K562 (cell line): ENCODE measurements at regions not wholly inside any gene's neighbourhood (a gene's known extent, or its start where the extent isn't known, plus 50 kb on each side); places are given as distances from the start of the nearest gene placed in this dataset.
A peak's percentile ranks its signal among the peaks of the same experiment; 100 is the strongest.

ENCODE experiments used
- ATAC-seq: fragments of 200-7000 bp; cut with Tn5 transposase; 3 replicates; pipeline ENCODE4 v1.9.1; 2020; ENCODE audit warnings: moderate library complexity
- BruUV-seq: library from RNA; stranded (reverse); fragments of 400-500 nt; replicated peaks from 2 replicates; lab custom pipeline; 2021; lab: Mats Ljungman, UMichigan
- CTCF ChIA-PET: fragments of 300-600 bp; formaldehyde crosslinking; extraction: SDS; loops from one replicate; lab custom pipeline; 2021; ENCODE audit warnings: low intra/inter-chr PET ratio; lab: Yijun Ruan, JAX
- POLR2A ChIA-PET: fragments of 300-600, 350-650 bp; sonication (Branson Sonifier 250); formaldehyde crosslinking; extraction: SDS; loops from one replicate; lab custom pipeline; 2021; ENCODE audit warnings: antibody characterized with exemption, inconsistent platforms; lab: Yijun Ruan, JAX
- DNase-seq, 4 experiments: peaks; one replicate each; pipeline versions ENCODE4 v3.0.0 to v3.0.0-alpha.2; 2011 to 2018; ENCODE audit warnings: low spot score in 3 of 4, mixed read lengths in 3 of 4; ENCODE audit errors: extremely low read depth in 1 of 4
- FAIRE-seq: peaks from 2 replicates; lab custom pipeline; 2011; peaks lifted over from hg19 to GRCh38; lab: Jason Lieb, UNC
- H2AFZ ChIP-seq: 2 replicates; pipeline ENCODE4 v1.6.0; 2011; ENCODE audit warnings: low read depth, low read length, control low read depth, inconsistent platforms
- H3K27ac ChIP-seq: fragments of 200-600 bp; 3 replicates; pipeline ENCODE4 v1.8.0; 2011; ENCODE audit warnings: low read depth, mild to moderate bottlenecking, control low read depth, inconsistent platforms, low read length, moderate library complexity, mixed read lengths; ENCODE audit errors: extremely low read depth
- H3K27me3 ChIP-seq, 2 experiments: fragments of 300-600 bp in 1 of 2; 2 replicates in 1 of 2; 3 replicates in 1 of 2; pipeline versions ENCODE4 v1.6.0 to v1.8.0; 2011; ENCODE audit warnings: inconsistent platforms in 2 of 2, low read length in 2 of 2, mild to moderate bottlenecking in 1 of 2, mixed read lengths in 1 of 2, moderate library complexity in 1 of 2; ENCODE audit not compliant: control insufficient read depth in 2 of 2, insufficient read depth in 2 of 2
- H3K36me3 ChIP-seq: fragments of 300-600 bp; 3 replicates; pipeline ENCODE4 v1.8.0; 2011; ENCODE audit warnings: mild to moderate bottlenecking, low read length, inconsistent platforms; ENCODE audit not compliant: control insufficient read depth, insufficient read depth
- H3K4me1 ChIP-seq, 2 experiments: fragments of 200-600 bp in 1 of 2; replicated peaks in 1 of 2; 2 replicates in 1 of 2; 3 replicates in 1 of 2; pipeline versions ENCODE4 v1.5.1 to v1.8.0; 2011; ENCODE audit warnings: inconsistent platforms in 2 of 2, low read length in 2 of 2, mild to moderate bottlenecking in 1 of 2, mixed read lengths in 1 of 2, moderate library complexity in 1 of 2; ENCODE audit not compliant: control insufficient read depth in 2 of 2, insufficient read depth in 2 of 2
- H3K4me2 ChIP-seq: 2 replicates; pipeline ENCODE4 v1.6.1; 2011; ENCODE audit warnings: low read length, control low read depth, inconsistent platforms, mixed read lengths; ENCODE audit not compliant: insufficient read depth
- H3K4me3 ChIP-seq: fragments of 200-600 bp; sonication (generic), shearing (Covaris generic); 2 replicates; pipeline ENCODE4 v1.5.1; 2016; ENCODE audit warnings: control low read depth, inconsistent platforms
- H3K79me2 ChIP-seq: fragments of 200-600 bp; 3 replicates; pipeline ENCODE4 v1.8.0; 2011; ENCODE audit warnings: low read length, inconsistent platforms; ENCODE audit not compliant: control insufficient read depth, insufficient read depth
- H3K9ac ChIP-seq, 2 experiments: 2 replicates each; pipeline versions ENCODE4 v1.6.0 to v1.6.1; 2011; ENCODE audit warnings: low read depth in 2 of 2, low read length in 2 of 2, control low read depth in 1 of 2, inconsistent platforms in 1 of 2, mild to moderate bottlenecking in 1 of 2, mixed read lengths in 1 of 2; ENCODE audit not compliant: insufficient read depth in 1 of 2
- H3K9me1 ChIP-seq: one replicate; pipeline ENCODE4 v1.6.0; 2011; ENCODE audit warnings: inconsistent platforms, mild to moderate bottlenecking, low read length, moderate library complexity; ENCODE audit not compliant: control insufficient read depth, insufficient read depth
- H3K9me3 ChIP-seq: replicated peaks from 2 replicates; pipeline ENCODE4 v1.5.1; 2011; ENCODE audit warnings: low read depth, low read length, inconsistent platforms; ENCODE audit not compliant: control insufficient read depth, insufficient read depth
- H4K20me1 ChIP-seq: replicated peaks from 2 replicates; pipeline ENCODE4 v1.6.1; 2011; ENCODE audit warnings: low read length, inconsistent platforms, mixed read lengths; ENCODE audit not compliant: control insufficient read depth, insufficient read depth
- CBFB ChIP-seq: sonication (generic); formaldehyde crosslinking; IDR thresholded peaks from 2 replicates; pipeline ENCODE4 v1.4.0; 2020; ENCODE audit warnings: mild to moderate bottlenecking, missing genetic modification reagents
- CREM ChIP-seq: IDR thresholded peaks from 2 replicates; pipeline ENCODE4 v1.6.1; 2014; ENCODE audit warnings: antibody characterized with exemption, low read depth
- CXXC5 ChIP-seq: fragments of 250-450 bp; sonication (Bioruptor Pico); IDR thresholded peaks from 2 replicates; pipeline ENCODE4 v1.8.0; 2022; ENCODE audit warnings: inconsistent platforms, mild to moderate bottlenecking, moderate library complexity
- FOS ChIP-seq: IDR thresholded peaks from 3 replicates; pipeline ENCODE4 v1.6.1; 2011; ENCODE audit not compliant: insufficient read length; ENCODE audit errors: extremely low read depth
- FOSL1 ChIP-seq: fragments of 200-800 bp; sonication (Bioruptor generic); conservative IDR thresholded peaks from 2 replicates; pipeline ENCODE4 v1.6.1; 2016; ENCODE audit warnings: missing genetic modification characterization, missing compliant biosample characterization
- ZFP1 ChIP-seq: fragments of 450-650 bp; formaldehyde crosslinking; IDR thresholded peaks from 2 replicates; pipeline ENCODE4 v1.4.0; 2020; ENCODE audit warnings: mild to moderate bottlenecking, mixed read lengths
- in situ Hi-C: fragments of 300-500 bp; cut with MboI; formaldehyde crosslinking; loops from 4 replicates; pipeline ENCODE4 v1.15.0; 2018; ENCODE audit warnings: inconsistent platforms, mixed read lengths
- intact Hi-C: fragments of 100-400 bp; cut with micrococcal nuclease; formaldehyde crosslinking; loops from 2 replicates; pipeline ENCODE4 v1.14.2; 2022
- TF ChIP-seq, protein P1 (sequence below): fragments of 450-650 bp; formaldehyde crosslinking; IDR thresholded peaks from 2 replicates; pipeline ENCODE4 v1.4.0; 2020; ENCODE audit warnings: mild to moderate bottlenecking, moderate library complexity
- TF ChIP-seq, protein P2 (sequence below): fragments of 450-650 bp; IDR thresholded peaks from 2 replicates; pipeline ENCODE4 v1.6.1; 2016; ENCODE audit warnings: low read depth, mild to moderate bottlenecking, moderate library complexity

DNA sequence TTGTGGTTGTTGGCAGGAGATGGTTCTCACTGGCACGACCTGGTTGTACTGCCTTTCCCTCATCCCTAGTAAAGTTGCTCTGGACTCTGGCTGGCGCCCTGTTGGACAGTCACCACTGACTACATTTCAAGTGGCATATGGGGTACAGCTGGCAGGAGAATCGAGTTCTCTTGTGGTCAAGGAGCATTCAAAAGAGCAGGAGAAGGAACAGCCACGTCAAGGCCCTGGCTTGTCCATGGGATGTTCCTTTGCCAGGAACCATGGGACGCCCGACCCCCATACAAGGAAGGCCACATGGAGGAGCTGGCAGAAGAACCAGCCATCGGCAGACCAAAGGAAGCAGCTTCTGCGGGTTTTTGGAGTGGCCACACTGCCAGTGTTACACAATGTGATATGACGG, 87.0 kb upstream of the SLC25A13 start (continued):
- TF ChIP-seq, protein P1, sequence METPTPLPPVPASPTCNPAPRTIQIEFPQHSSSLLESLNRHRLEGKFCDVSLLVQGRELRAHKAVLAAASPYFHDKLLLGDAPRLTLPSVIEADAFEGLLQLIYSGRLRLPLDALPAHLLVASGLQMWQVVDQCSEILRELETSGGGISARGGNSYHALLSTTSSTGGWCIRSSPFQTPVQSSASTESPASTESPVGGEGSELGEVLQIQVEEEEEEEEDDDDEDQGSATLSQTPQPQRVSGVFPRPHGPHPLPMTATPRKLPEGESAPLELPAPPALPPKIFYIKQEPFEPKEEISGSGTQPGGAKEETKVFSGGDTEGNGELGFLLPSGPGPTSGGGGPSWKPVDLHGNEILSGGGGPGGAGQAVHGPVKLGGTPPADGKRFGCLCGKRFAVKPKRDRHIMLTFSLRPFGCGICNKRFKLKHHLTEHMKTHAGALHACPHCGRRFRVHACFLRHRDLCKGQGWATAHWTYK (CRISPR knock-in tag), result no peak
- TF ChIP-seq ZFP1 (CRISPR knock-in tag), result no peak
- TF ChIP-seq CREM, result no peak
- TF ChIP-seq CXXC5 (CRISPR knock-in tag), result no peak
- no peak for TF ChIP-seq CBFB (CRISPR knock-in tag)
- TF ChIP-seq, protein P2, sequence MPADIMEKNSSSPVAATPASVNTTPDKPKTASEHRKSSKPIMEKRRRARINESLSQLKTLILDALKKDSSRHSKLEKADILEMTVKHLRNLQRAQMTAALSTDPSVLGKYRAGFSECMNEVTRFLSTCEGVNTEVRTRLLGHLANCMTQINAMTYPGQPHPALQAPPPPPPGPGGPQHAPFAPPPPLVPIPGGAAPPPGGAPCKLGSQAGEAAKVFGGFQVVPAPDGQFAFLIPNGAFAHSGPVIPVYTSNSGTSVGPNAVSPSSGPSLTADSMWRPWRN, result no peak

DNA sequence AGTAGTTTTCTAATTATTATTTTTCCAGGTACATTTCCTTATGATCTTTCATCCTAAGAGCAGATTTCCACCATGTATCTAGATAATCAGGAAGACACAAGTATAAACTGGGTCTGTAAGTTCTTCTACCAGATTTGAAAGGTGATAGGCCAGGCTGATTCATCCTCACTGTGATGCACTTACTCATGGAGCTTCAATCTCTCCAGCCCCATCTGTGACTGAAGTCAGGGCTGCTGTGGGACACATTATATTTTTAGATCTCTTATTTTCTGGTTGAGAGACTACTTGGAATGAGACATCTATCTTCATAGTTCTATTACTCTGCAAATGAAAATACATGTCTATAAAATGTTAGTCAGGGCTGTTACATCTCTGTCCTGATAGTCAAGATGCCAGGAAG, 85.5 kb upstream of the SLC25A13 start:
- no peak for FAIRE-seq

More for the DNA sequence above, 85.5 kb upstream of the SLC25A13 start:
- Histone ChIP-seq H3K36me3 (no peaks in the 10 kb centered on the region), H3K27me3 (peaks cover 12 to 15% of the 10 kb centered on the region in 2 experiments; a peak in 4 of 5 replicates), H3K4me3 (no peak overlapping the region), H3K9me3 (no peaks in the 10 kb centered on the region), H3K79me2 (no peaks in the 10 kb centered on the region), H3K4me1 (no peaks in the 10 kb centered on the region), H3K9me1 (no peaks in the 10 kb centered on the region), H3K9ac (no peak overlapping the region), H3K4me2 (no peak overlapping the region), H2AFZ (no peak overlapping the region), H4K20me1 (no peaks in the 10 kb centered on the region), H3K27ac (no peak overlapping the region)
- intact Hi-C loops (no loop called here), in situ Hi-C loops (no loop called here)
- no peak for ATAC-seq
- BruUV-seq, result no TSS peak
- no peak for DNase-seq
- ChIA-PET POLR2A (no interaction called here), CTCF (no interaction called here)
- TF ChIP-seq FOS (no peak), FOSL1 (peak; percentile 47; the same call in 1 of the 2 replicates)
